ENCODE measurements at regions not wholly inside any gene's neighbourhood (a gene's known extent, or its start where the extent isn't known, plus 50 kb on each side); places are given as distances from the start of the nearest gene placed in this dataset.

DNA sequence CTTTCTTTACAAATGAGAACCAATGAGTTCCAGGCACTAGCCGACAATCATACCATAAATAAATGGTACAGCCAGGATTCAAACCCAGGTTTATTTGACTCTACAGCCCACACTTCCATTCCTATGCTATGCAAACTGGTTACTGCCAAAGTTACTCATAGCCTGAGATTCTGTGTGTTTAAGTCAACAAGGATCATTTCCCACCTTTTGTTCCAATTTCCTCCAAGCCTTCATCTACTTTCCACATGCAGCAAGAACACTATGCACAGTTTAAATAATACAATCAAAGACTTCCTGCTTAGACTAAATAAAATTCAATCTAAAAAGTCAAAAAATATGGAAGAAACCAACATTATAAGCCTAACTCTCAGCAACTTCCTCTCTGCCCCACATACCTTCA lies 59.2 kb upstream of the KLF12 start:
- DNase-seq (ENCODE audit: low read depth): no peak

DNA sequence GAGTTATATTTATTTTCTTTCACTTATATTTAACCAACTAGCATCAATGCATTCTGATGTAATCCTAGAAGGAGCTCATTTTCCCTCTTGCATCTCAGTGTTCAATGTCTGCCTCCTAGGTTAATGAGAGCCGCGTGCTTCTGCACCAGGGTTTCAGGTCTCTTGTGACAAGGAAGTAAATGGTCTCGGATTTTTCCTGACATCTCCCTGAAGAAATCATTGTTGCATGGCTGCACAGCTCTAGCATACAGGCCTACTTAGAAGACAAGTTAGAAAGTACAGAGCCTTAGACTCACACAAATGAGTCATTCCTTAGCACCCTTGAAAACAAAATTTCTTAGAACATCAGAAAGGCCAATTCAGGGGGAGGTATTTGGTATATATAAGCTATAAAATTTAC lies 57.2 kb upstream of the KLF12 start:
- no peak for DNase-seq (ENCODE audit: low read depth)

DNA sequence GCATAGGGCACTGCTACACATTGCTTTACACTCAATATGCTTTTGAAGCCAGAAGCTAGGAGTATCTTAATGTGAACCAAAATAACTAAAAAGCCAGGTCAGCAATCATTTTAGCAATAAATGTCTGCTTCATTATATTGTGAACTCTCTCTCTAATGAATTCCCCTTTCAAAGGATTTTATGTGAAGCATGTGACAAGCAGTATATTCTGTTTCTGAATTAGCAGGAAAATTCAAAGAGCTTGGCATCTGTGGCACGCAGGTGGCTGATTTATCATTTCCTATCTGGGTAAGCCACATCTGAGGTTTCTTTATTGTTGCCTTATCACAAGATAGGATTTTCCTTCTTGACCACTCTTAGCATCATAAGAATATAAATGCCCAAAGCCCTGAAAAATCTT lies 56.8 kb upstream of the KLF12 start:
- no peak for DNase-seq (ENCODE audit: low read depth)

DNA sequence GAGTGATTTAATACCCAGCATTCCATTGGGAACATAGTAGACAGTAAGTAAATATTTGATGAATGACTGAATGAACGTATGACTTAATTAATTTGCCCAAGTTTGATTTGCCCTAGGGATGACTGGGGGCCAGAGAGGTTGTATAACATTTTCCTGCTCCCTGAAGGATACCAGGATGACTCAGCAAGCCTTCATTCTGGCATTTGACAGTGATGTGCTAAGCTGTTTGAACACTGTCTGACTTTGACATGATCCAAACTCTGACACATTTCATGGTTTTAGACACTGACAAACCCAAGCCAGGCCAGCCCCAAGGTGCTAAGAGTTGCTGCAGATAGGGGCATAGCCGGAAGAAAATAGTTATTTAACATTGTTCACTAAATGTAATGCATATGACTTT lies 53.4 kb upstream of the KLF12 start:
- no peak for DNase-seq (ENCODE audit: low read depth)

DNA sequence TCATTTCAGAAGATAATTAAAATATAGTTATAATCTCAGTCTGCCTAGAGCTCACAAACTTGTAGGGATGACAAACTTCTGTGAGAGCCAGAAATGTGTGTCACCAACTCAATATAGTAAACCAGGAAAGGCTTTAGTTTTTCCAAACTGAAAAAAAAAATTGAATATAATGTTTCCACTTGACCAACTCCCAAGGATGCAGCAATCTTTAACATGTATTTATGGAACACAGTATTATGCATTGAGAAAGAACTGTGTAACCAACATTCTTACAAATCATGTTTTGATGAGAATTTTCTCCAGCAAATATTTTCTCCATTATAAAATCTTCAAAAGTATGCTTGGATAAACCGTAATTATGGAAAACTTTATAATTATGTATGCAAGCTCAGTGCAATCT lies 50.1 kb upstream of the KLF12 start:
- no peak for DNase-seq (ENCODE audit: low read depth)

Data from stimulated activated CD8-positive, alpha-beta memory T cell treated with anti-CD3 and anti-CD28 coated beads, Interleukin-15, amount 100 ng/mL, for 24 hours (primary cell).